Ovary (tissue), 3 donors: ENCODE measurements at regions not wholly inside any gene's neighbourhood (a gene's known extent, or its start where the extent isn't known, plus 50 kb on each side); places are given as distances from the start of the nearest gene placed in this dataset.
"Not testable (repeated sequence)": the region's sequence is repeated elsewhere in the genome, so short reads cannot be mapped to it uniquely, and the experiment has no call there.

Experiments
- CTCF ChIP-seq, 3 donors: fragments of 450-650 bp in 2 of 3; fragments of 200-600 bp in 1 of 3; IDR thresholded peaks; one replicate each; pipeline versions ENCODE4 v1.5.1 to v1.8.0; 2016 to 2022; ENCODE audit warnings: antibody characterized with exemption in 3 of 3, mild to moderate bottlenecking in 1 of 3
- EP300 ChIP-seq: sonication (generic); formaldehyde crosslinking; IDR thresholded peaks from one replicate; pipeline ENCODE4 v1.6.1; 2017; ENCODE audit warnings: antibody characterized with exemption
- POLR2A ChIP-seq: fragments of 450-650 bp; IDR thresholded peaks from one replicate; pipeline ENCODE4 v1.6.1; 2017; ENCODE audit warnings: antibody characterized with exemption, mild to moderate bottlenecking, moderate library complexity
- donor health status: DM: no; HTN: no; CAD: no.

- not testable (repeated sequence) for TF ChIP-seq CTCF (IDR thresholded peaks at IDR 0.05); POLR2A; EP300
These were observed 84.3 kb downstream of the PPIAL4A start for GRCh38 chr1:120973836-120974235.
